ENCODE measurements at regions not wholly inside any gene's neighbourhood (a gene's known extent, or its start where the extent isn't known, plus 50 kb on each side); places are given as distances from the start of the nearest gene placed in this dataset.

DNA sequence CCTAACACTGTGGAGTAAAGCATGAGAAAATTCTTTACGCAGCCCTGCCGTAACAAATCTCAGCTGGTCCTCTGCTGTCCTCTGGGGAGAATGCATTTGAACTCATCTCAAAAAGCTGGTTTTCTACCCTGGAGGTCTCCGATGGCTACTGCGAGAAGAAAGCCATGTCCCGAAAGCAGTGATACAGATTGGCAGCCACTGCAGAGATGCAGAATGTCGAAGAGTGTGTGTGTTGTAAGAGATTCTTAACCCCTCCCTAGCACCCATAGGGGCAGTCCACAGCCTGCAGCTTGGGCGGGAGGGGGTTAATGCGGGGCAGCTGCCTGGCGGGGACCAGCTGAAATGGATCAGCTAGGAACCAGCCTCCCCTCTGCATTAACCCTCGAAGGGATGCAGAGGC lies 235.9 kb downstream of the ZNF516 start:
- DNase-seq (ENCODE audit: missing footprints) (no peak), ATAC-seq (no peak)
- intact Hi-C loops (cut with DNase I): loop anchor here (5.0 kb wide), 1 partner anchor 372 kb away; no protein-coding TSS in a partner anchor

DNA sequence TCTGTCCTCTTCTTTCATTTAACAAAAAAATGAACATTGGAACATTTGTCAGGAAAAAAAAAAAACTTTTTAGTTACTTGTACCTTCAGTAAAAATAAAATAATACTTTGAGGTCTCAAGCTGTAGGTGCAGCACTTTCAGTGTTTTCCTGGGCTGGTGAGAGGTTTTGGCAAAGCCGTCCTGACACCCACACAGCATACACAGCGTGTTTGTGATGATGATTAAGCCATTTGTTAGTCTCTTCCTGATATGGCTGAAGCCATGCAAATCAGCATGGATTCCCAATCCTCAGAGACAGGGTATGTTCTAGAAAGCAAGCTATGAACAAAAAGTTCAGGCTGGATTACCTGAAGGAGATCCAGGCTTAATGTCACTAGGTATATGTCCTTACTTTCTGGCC lies 236.8 kb downstream of the ZNF516 start:
- DNase-seq (ENCODE audit: missing footprints) (no peak), ATAC-seq (no peak)
- intact Hi-C loops (cut with DNase I): loop anchor here (5.0 kb wide), 1 partner anchor 371 kb away; no protein-coding TSS in a partner anchor

DNA sequence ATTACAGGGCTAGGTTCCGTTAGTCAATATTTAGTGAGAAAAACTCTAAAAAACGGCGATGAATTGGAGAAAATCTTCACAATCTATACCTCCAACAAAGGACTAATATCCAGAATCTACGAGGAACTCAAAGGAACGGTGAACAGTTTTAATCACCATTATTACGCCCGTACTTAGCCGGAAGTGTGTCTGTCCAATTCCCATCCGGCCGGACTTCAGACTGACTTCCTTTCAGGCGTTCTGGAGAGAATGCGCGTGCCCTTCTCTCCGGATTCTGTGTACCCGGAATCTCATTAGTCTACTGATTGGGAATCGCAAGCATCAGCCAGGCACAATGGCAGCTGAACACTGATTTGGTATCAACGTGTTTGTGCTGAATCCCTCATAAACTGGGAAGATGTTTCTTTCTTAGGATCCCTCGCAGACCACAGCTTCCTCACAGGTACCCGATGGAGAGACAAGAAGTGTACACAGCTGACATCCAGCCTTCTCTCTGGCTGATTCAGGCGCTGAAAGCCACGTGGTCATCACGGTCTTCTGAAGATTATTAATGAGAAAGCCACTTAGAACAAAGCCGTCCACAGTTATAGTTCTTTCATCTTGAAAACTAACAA lies 239.9 kb downstream of the ZNF516 start:
- DNase-seq (ENCODE audit: missing footprints): no peak
- intact Hi-C loops (cut with DNase I): loop anchor here (5.0 kb wide), 1 partner anchor 368 kb away; no protein-coding TSS in a partner anchor
- no peak for ATAC-seq

DNA sequence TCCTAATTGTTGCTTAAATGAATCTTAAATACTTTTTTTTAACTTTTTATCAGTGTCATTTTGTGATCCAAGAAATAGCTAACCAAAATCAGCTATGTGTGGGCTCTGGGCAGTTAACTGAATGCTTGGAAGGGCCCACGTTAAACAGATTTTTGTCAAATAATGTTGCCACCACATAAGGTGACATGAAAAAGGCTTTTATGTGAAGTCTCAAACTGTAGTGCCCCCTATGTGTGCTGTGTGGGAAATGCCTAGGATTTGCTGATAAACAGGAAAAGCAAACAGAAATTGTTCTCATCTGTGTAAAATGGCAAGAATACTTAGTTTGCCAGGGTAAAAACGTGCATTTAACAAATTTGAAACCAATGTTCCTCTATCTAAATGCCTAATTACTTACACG lies 242.2 kb downstream of the ZNF516 start:
- no peak for DNase-seq (ENCODE audit: missing footprints)
- ATAC-seq: no peak
- intact Hi-C loops (cut with DNase I): no loop called here

DNA sequence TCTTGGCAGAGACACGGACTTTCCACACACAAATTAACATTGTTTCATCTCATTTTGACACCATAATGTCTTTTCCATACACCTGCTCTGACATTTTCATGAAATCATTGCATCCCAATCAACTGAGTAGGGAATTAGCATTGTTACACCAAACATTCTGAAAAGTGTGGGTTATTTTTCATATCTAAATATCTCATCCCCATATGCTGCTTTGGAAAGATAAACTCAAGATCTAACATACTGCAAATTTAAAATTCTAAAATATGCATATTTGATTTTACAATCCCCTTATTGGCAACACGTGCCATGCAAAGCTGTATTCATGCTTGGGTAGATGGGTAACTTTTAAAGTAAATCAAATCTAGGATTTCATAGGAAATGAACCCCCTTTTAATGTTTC lies 242.9 kb downstream of the ZNF516 start:
- DNase-seq (ENCODE audit: missing footprints) (no peak), ATAC-seq (no peak)
- intact Hi-C loops (cut with DNase I): no loop called here

DNA sequence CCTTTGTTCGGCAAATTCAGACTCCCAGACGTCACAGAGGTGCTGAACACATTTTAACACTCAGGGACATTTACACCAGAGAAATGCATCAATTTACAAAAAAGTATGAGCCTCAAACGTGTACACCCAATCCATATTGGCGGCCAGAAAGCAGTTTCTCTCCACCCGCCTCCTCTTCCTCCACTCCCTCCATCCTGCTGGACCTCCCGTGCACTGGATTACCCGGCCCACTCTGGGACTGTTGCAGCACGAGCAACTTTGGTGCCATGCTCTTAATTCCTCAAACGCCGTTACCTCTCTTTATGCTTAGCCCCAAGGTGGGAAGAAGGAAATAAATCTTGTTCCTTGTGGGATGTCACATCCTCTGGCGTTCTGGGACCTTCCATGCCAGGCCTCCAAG lies 243.4 kb downstream of the ZNF516 start:
- ATAC-seq: no peak
- no peak for DNase-seq (ENCODE audit: missing footprints)
- intact Hi-C loops (cut with DNase I): no loop called here

DNA sequence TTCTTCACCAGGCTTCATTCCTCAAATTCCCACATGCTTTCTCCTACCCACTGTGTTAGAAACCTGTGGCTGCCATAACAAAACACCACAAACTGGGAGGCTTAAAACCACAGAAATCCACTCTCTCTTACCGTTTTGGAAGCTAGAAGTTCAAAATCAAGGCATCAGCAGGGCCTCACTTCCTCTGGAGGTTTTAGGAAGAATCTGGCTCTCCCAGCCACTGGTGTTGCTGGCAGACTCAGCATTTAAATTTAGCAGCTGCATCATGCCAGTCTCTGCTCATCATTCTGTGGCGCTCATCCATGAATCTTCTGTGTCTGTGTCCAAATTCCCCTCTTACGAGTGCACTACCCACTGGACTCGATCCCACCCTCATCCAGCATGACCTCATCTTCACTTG lies 248.5 kb downstream of the ZNF516 start:
- intact Hi-C loops (cut with DNase I): no loop called here
- ATAC-seq (no peak), DNase-seq (ENCODE audit: missing footprints) (no peak)

DNA sequence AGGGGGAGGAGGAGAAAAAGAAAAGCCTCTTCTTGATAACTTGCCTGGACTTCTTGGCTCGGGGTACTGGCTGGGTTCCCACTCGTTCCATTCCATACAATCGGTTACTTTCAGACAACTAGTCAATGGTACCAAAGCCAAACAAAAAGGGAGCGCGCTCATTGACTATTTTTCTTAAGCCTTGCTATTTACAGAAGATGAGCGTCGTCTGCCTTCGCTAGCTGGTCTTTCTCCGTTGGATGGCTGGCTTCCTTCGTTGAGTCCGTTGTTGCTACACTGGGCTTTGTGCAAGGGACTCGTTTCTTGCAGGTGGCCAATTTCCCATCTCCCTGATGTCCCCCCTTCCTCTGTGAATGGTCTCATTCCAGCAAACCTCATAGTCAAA lies 260.4 kb downstream of the ZNF516 start:
- ATAC-seq (no peak), DNase-seq (ENCODE audit: missing footprints) (no peak)

DNA sequence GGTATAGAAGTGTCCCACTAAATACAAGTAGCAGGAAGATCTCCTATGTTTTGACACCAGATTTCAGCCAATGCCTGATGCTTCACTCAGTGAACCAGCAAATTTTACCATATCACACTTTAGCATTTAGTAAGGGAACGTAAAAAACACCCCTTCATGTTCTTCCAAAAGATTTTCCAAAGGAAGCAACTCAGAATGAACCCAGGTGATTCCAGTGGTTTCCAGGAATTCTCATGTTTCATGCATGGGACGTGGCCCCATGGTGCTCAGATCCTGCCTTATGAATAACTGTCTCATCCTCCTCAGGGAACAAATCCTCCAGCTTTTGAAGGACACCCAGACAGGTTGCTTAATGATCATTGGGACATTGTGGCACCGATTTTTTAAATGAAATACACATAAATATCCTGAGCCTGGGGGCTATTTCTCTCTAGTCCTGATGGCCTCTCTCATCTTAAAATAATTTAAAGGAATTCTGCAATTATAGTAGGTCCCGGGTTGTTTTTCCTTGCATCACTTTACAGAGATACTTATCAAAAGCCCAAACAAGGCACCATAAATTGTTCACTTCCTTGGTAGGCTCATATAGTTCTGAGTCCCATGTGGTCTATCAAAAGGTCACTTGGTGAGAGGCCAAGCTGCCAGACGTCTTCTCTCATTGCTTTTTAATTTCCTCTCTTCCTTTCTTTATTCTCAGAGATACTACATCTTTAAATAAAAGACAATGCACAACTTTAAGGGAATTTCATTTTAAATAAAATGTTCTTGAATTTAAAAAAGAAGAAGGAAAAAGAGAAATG lies 261.0 kb downstream of the ZNF516 start:
- DNase-seq (ENCODE audit: missing footprints): no peak
- intact Hi-C loops (cut with DNase I): no loop called here
- no peak for ATAC-seq

More for the DNA sequence above, 260.4 kb downstream of the ZNF516 start:
- intact Hi-C loops (cut with DNase I): no loop called here

DNA sequence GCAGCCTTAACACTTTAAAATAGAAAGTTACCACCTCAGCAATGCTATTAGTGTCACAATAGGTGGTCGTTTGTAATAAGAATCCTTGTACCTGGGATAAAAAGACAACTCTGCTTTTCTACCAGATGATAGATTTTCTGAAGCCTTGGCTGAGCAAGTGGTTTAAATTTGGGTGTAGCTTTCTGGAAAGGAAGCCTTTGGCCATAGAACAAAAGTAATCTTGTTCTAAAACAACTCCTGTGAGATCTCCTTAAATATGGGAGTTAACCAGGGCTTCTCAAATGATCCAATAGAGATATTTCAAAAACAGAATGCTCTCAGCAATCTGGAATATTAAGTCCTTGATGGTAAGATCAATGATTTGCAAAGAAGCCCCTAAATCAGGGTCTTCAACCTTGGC lies 261.6 kb downstream of the ZNF516 start:
- no peak for DNase-seq (ENCODE audit: missing footprints)
- intact Hi-C loops (cut with DNase I): no loop called here

DNA sequence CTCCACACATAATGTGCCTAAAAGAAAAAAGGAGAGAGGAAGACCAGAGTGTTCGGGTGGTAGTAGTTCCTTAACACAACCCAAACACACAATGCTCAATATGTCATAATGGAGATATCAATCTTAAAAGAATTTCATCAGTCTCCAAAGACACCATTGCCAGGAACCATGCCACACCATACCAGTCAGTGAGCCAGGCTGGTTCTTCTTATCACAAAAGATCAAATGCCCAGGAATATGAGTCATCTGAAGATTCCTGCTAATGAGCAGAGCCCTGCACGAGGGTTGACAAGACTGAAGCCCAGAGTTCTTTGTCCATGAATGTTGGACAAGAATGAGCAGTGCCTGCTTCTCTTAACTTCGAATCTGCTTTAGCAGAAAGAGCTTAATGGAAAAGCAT lies 262.3 kb downstream of the ZNF516 start:
- ATAC-seq (no peak), DNase-seq (ENCODE audit: missing footprints) (no peak)
- intact Hi-C loops (cut with DNase I): no loop called here

More for the DNA sequence above, 261.6 kb downstream of the ZNF516 start:
- ATAC-seq: no peak

DNA sequence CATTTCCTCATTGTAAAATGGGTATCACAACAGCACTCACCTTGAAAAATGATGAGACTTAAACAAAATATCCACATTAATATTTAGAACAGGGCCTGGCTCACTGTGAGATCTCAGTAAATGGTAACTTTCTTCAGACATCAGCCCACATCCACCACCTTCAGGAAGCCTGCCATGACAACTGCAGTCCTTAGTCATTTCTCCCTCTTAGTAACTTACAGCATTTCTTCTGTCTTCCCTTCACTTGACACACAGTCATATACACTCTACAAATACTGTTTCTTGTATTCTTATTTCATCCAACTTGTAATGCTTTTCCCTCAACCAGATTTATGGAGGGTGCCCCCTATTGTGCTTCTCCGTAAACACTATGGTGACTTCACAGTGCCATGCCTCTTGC lies 263.0 kb downstream of the ZNF516 start:
- no peak for ATAC-seq
- DNase-seq (ENCODE audit: missing footprints): no peak
- intact Hi-C loops (cut with DNase I): no loop called here

DNA sequence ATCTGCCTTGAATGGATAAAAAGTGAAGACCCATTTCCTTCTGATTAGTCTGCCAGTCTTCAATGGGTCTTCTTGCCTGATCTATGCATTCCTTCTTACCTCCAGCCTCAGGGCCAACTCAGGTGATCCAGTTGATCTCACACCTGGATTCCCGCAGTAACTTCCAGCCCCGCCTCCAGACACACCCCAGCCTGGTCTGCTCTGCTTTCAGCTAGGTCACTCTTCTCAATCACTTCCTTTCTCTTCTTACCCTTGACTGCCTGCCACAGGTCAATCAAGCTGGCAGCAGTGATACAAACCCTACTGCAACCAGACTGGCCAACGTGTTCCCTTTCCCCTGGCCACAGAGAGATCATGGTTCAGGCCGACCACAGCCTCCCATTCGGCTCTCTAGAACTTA lies 263.6 kb downstream of the ZNF516 start:
- ATAC-seq (no peak), DNase-seq (ENCODE audit: missing footprints) (no peak)

DNA sequence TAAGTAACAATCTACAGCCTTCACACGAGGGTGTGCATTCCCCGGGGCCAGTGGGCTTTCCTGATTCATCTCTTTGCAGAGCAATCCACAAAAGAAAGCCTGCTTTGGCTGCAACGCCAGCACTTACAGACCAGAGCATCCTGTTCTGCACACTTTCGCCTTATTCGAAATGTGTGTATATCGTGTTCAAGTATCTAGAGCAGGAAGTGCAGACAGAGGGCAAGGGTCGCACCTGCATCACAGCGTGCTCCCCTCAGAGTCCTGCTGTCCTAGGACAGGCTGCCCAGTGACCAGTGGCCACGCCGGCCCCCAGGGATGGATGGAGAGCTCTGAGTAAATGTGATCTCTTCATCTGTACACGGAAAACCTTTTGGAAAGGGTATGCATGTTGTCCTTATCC lies 264.3 kb downstream of the ZNF516 start:
- DNase-seq (ENCODE audit: missing footprints) (no peak), ATAC-seq (no peak)
- intact Hi-C loops (cut with DNase I): no loop called here

More for the DNA sequence above, 263.6 kb downstream of the ZNF516 start:
- intact Hi-C loops (cut with DNase I): no loop called here

DNA sequence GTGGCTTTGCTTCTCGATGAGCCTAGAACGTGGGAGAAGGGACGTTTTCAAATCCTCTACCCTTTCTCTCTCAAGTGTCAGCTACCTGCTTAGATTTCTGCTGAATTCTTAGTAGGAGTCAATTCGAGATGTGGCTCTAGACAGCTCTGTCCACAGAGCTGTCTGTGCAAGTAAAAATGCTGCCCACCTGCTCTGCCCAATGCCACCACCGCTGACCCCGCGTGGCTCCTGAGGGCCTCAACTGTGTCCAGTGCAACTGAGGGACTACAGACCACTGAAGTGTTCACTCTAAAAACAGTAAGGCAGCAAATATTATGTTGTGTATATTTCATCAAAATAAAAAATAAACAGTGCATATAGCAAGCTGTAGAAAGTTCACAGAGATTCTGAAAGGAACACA lies 266.3 kb downstream of the ZNF516 start:
- no peak for ATAC-seq
- intact Hi-C loops (cut with DNase I): no loop called here
- DNase-seq (ENCODE audit: missing footprints): no peak

DNA sequence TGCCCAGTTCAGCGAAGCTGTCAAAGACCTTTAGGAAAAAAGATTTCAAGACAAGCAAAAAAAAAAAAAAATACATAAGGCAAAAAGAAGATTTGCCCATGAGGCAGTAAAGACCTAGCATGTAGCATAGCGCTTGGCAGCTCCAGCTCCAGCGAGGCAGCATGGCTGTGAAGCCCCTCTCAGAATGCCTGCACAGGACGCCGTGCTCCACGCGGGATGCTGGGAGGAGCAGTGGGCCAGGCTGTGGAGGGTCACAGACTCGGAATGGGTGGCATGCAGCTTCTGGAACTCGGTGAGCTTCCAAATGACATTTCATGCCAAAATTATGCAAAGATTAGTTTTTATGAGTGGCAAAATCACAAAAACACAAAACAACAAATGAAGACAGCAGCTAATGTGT lies 267.3 kb downstream of the ZNF516 start:
- no peak for ATAC-seq
- no peak for DNase-seq (ENCODE audit: missing footprints)
- intact Hi-C loops (cut with DNase I): no loop called here

DNA sequence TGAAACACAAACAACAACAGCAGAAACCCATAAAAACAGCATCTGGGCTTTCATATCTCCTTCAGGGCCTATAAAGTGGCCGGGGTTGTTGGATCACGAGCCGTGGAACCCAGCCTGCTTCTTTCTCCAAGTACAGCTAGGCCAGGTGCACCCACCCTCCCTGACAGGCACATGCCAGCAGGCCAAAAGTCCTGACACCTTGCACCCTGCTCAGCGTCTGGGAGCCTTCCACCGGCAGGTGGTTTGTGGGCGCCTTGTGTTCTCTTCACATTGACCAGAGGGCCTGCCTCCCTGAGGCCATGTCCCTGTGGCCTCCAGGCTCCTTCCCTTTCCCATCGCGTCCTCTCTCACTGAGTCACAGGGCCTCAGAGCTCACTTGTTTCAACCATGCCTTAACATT lies 271.6 kb downstream of the ZNF516 start:
- ATAC-seq (no peak), DNase-seq (ENCODE audit: missing footprints) (no peak)
- intact Hi-C loops (cut with DNase I): no loop called here

DNA sequence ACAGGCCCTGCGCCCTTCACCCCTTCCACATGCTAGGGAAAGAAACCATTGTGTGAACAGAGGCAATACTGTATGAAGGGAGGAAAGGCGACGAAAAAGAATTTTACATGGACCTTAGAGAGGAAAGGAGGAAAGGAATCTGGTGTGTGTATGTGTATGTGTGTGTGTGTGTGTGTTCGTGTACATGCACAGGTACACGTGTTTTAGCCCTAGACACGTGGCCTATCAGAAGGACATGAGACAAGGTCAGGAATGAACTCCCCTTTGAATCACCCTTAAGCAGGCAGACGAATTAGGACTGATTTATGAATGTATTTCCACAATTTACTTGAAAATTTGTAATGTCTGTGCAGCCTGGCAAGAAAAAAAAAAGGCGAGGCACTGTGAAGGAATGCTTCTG lies 276.0 kb downstream of the ZNF516 start:
- intact Hi-C loops (cut with DNase I): no loop called here
- no peak for DNase-seq (ENCODE audit: missing footprints)

DNA sequence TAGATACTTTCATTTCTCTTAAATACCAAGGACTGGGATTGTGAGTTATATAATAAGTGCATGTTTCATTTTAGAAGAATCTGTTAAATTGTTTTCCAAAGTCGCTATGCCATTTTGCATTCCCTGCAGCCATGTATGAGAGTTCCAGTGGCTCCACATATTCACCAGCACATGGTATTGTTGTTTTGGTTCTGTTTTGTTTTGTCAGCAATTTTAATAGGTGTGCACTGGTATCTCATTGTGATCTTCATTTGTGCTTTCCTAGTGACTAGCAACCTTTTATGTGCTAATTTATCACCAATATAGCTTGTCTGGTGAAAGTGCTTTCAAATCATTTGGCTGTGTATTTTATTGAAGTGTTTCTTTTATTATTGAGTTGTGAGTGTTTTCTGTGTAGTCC lies 278.9 kb downstream of the ZNF516 start:
- ATAC-seq (no peak), DNase-seq (ENCODE audit: missing footprints) (no peak)
- intact Hi-C loops (cut with DNase I): no loop called here

More for the DNA sequence above, 276.0 kb downstream of the ZNF516 start:
- ATAC-seq: no peak

DNA sequence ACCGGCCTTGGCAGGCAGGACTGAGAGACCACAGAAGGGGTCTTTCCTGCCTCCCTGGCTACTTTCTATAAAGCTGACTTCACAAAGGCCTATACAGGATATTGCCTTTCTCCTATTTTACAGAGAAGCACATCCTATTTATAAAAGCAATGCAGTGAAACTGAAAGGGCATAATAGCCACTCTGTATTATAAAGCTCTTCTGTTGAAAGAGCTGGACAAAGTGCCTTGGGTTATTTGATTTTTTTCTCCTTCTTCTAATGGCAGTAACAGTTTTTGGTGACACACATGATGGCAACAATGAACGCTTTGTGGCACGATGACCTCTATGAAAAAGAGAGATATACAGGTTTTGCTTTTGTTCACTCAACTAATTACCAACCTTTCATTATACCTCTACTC lies 281.1 kb downstream of the ZNF516 start:
- DNase-seq (ENCODE audit: missing footprints): no peak
- intact Hi-C loops (cut with DNase I): no loop called here
- ATAC-seq: no peak

DNA sequence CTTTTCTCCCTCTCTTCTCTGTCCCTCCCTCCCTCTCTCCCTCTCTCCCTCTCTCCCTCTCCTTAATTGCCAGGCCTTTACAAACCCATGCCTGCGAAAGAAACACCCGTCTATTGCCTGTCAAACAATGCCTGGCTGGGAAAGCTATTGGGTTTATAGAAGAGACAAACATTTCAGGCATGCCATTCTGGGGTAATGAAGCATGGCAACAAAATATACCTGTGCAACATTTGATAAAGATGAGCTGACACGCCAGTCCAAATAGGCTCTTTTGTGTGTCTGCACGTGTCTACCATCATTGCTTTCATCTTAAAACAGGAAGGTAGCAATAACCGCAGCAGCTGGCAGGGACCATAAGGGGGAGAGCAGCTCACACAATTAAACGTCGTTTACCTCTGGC lies 282.1 kb downstream of the ZNF516 start:
- intact Hi-C loops (cut with DNase I): no loop called here
- DNase-seq (ENCODE audit: missing footprints): no peak
- ATAC-seq: no peak
